ENCODE measurements at regions not wholly inside any gene's neighbourhood (a gene's known extent, or its start where the extent isn't known, plus 50 kb on each side); places are given as distances from the start of the nearest gene placed in this dataset.
"Not testable (repeated sequence)": the region's sequence is repeated elsewhere in the genome, so short reads cannot be mapped to it uniquely, and the experiment has no call there.

- Mint-ChIP-seq H3K9me3 (no peaks in the 10 kb centered on the region), H3K27ac (no peak overlapping the region), H3K4me3 (no peak overlapping the region), H3K36me3 (ENCODE audit: low read depth) (no peaks in the 10 kb centered on the region), H3K4me1 (ENCODE audit: low read depth) (peaks cover 29% of the 10 kb centered on the region), H3K27me3 (peaks cover 12% of the 10 kb centered on the region)
- CTCF ChIA-PET: interaction anchor here (3.1 kb wide), 1 partner anchor 17 kb away, joined by 11 read pairs; no protein-coding TSS in a partner anchor
- no peak for TF ChIP-seq CTCF (IDR thresholded peaks at IDR 0.05)
- intact Hi-C loops (cut with micrococcal nuclease): no loop called here
- DNase-seq (no peak), ATAC-seq (no peak)
- POLR2A ChIA-PET: interaction anchor here (0.6 kb wide), 1 partner anchor 77 kb away, joined by 4 read pairs; no protein-coding TSS in a partner anchor
Measured at GRCh38 chr1:172843444-172843843, 184.5 kb downstream of the FASLG start.

- POLR2A ChIA-PET: interaction anchor here (0.6 to 1.7 kb wide), 4 partner anchors 22 to 104 kb away, joined by 3 to 4 read pairs (median 3); no protein-coding TSS in a partner anchor
- H3K36me3 Mint-ChIP-seq (ENCODE audit: low read depth): no peaks in the 10 kb centered on the region
- H3K9me3 Mint-ChIP-seq: no peaks in the 10 kb centered on the region
- DNase-seq: peak; percentile 89
- H3K4me1 Mint-ChIP-seq (ENCODE audit: low read depth): peaks cover 18% of the 10 kb centered on the region
- no peak overlapping the region for H3K4me3 Mint-ChIP-seq
- peak; percentile 99 for ATAC-seq
- H3K27ac Mint-ChIP-seq: no peak overlapping the region
- intact Hi-C loops (cut with micrococcal nuclease): no loop called here
- peaks cover 12% of the 10 kb centered on the region for H3K27me3 Mint-ChIP-seq
- CTCF ChIA-PET: interaction anchor here (0.6 to 3.1 kb wide), 5 partner anchors 19 to 126 kb away, joined by 3 to 11 read pairs (median 5); no protein-coding TSS in a partner anchor
- no peak for TF ChIP-seq CTCF (IDR thresholded peaks at IDR 0.05)
Measured at GRCh38 chr1:172845371-172845770, 186.5 kb downstream of the FASLG start.

GRCh38 chr1:172845865-172846264 lies 187.0 kb downstream of the FASLG start:
- ChIA-PET POLR2A (interaction anchor here (0.9 to 1.7 kb wide), 3 partner anchors 23 to 49 kb away, joined by 3 to 4 read pairs (median 3); no protein-coding TSS in a partner anchor), CTCF (interaction anchor here (0.6 to 3.1 kb wide), 6 partner anchors 19 to 127 kb away, joined by 3 to 11 read pairs (median 4); no protein-coding TSS in a partner anchor)
- no peak overlapping the region for H3K4me3 Mint-ChIP-seq
- ATAC-seq: no peak
- no peak for DNase-seq
- H3K27ac Mint-ChIP-seq: no peak overlapping the region
- no peaks in the 10 kb centered on the region for H3K36me3 Mint-ChIP-seq (ENCODE audit: low read depth)
- no peaks in the 10 kb centered on the region for H3K9me3 Mint-ChIP-seq
- peaks cover 12% of the 10 kb centered on the region for H3K27me3 Mint-ChIP-seq
- TF ChIP-seq CTCF (IDR thresholded peaks at IDR 0.05): no peak
- peaks cover 18% of the 10 kb centered on the region for H3K4me1 Mint-ChIP-seq (ENCODE audit: low read depth)
- intact Hi-C loops (cut with micrococcal nuclease): no loop called here

GRCh38 chr1:172847814-172848213 lies 188.9 kb downstream of the FASLG start:
- CTCF ChIA-PET; H3K36me3 Mint-ChIP-seq (ENCODE audit: low read depth); intact Hi-C loops (cut with micrococcal nuclease); H3K27ac Mint-ChIP-seq; POLR2A ChIA-PET; H3K4me3 Mint-ChIP-seq; H3K9me3 Mint-ChIP-seq; H3K27me3 Mint-ChIP-seq; DNase-seq; ATAC-seq: not testable (repeated sequence)
- H3K4me1 Mint-ChIP-seq (ENCODE audit: low read depth): peaks cover 18% of the 10 kb centered on the region

GRCh38 chr1:172849653-172850052 lies 190.8 kb downstream of the FASLG start:
- Mint-ChIP-seq H3K4me3 (no peak overlapping the region), H3K36me3 (ENCODE audit: low read depth) (no peaks in the 10 kb centered on the region), H3K27me3 (no peaks in the 10 kb centered on the region), H3K4me1 (ENCODE audit: low read depth) (peaks cover 14% of the 10 kb centered on the region), H3K27ac (no peak overlapping the region), H3K9me3 (peaks cover 3% of the 10 kb centered on the region)
- no peak for ATAC-seq
- DNase-seq: no peak
- POLR2A ChIA-PET: interaction anchor here (1.0 kb wide), 1 partner anchor 8 kb away, joined by 3 read pairs; no protein-coding TSS in a partner anchor
- CTCF ChIA-PET: interaction anchor here (2.1 kb wide), 1 partner anchor 105 kb away, joined by 6 read pairs; no protein-coding TSS in a partner anchor
- intact Hi-C loops (cut with micrococcal nuclease): no loop called here
- TF ChIP-seq CTCF (IDR thresholded peaks at IDR 0.05): no peak
